HUDEP-2 (cell line): ENCODE measurements at regions not wholly inside any gene's neighbourhood (a gene's known extent, or its start where the extent isn't known, plus 50 kb on each side); places are given as distances from the start of the nearest gene placed in this dataset.

Experiments used
- DNase-seq, 76 experiments: peaks; one replicate each; lab custom pipeline; 2025; ENCODE audit not compliant: unreplicated experiment in 76 of 76; lab: John Stamatoyannopoulos, UW

DNA sequence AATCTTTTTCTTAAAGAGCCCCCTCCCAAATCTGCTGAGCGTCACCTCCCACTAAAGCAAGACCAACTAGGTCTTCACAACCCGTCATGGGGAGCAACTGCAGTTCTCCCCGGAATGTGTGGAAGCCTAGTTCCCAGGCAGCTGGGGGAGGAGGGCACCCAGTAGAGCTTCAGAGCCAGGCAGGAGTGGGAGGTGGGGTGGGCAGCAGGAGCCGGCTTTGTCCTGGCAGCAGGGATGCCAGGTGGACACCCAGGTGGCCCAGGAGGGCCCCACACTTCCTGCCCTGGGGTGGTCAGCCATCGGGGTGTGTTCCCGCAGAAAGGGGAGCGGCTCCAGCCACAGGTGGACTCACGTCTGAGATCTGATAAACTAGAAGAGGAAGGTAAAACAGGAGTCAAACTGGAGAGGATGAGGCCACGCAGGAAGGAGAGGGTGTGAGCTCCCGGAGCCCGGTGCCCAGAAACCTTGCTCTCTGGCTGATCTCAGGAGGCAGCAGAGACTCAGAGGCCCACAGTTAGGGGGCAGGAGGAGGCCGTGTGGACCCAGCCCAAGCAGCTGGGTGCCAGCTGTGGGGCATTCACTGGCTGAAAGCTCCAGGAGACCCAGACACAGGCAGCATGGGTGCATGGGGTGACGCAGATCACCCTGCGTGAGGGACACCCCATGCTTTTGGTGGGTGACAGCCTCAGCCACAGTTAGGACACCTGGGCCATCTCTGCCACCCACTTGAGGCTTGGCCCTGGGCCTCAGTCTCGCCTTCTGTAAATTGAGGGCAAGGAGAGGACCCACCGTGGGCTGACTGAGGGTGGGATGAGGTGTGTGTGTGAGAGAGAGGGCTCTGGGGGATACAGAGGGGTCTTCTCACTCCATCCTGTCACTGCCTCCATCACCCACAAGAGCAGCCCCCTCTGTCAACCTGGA is 260.8 kb upstream of the TNRC6C start:
- no peak for DNase-seq

DNA sequence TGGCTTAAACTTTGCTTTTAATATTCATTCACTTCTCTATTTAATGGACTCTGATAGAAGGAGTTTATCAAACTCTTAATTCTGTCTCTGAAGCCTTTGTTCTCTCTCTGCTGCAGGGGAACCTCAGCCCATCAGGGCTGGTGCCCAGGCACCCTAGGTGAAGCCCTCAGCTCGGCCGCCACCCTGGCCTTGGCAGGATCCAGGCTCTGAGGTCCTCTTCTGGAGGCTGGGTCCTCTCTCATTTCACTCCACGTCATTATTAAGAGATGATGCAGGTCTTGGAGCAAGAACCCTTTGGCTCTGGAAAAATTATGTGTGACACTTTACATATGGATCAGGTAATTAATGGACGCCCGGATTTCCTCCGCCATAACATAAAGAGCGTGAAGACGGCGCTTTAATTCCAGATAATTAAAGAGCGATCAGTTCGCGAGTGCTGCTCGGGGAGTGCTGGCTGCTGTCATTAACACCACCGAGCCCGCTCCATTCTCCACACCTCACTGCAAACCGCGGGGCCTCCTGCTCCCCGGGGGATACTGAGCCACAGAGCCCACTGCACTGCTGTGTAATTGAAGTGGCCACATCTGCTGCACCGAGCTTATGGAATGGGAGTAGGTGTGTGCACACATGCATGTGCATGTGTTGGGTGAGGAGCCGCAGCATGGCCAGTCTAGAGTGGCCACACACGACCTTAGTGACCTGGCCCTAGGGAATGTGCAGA is 259.4 kb upstream of the TNRC6C start:
- no peak for DNase-seq

DNA sequence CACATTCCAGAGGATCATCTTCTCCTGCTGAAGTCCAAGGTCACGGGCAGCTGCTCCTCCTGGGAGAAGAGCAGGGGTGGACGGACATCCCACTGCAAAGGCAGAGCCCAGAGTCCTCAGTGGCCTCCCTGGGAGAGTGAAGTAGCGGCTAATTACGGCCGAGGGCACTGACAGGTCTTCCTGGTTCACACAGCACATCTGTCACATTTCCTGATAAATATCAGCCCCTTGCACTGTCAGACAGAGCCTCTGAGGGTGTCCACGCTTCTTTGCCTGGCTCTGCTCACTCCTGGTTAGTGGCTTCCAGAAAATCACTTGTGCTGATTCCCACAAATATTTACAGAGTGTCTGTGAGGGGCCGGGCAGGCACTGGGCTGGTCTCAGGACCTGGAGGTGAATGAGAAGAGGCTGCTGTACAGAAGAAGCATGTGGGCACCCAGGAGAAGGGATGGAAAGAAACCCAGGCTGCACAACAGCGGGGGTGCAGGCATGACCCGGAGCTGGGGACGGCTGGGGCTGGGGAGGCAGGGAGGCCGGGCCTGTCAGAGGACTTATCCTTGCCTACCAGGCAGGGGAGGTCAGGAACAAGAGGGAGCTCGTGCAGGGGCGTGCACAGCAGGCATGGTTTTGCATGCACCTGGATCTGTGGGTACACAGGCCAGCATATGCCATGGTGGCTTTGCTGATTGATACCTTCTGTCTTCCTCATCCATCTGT is 258.2 kb upstream of the TNRC6C start:
- no peak for DNase-seq

DNA sequence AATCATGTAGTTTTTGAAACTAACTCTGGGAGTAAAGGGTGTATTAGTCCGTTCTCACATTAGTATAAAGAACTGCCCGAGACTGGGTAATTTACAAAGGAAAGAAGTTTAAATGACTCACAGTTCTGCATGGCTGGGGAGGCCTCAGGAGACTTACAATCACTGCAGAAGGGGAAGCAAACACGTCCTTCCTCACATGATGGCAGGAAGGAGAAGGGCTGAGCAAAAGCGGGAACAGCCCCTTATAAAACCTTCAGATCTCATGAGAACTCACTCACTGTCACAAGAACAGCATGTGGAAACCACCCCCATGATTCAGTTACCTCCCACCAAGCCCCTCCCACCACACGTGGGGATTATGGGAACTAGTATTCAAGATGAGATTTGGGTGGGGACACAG is 256.5 kb upstream of the TNRC6C start:
- DNase-seq, result no peak

- DNase-seq, result no peak
Measured at GRCh38 chr17:77704048-77704815, 254.3 kb upstream of the TNRC6C start.

DNA sequence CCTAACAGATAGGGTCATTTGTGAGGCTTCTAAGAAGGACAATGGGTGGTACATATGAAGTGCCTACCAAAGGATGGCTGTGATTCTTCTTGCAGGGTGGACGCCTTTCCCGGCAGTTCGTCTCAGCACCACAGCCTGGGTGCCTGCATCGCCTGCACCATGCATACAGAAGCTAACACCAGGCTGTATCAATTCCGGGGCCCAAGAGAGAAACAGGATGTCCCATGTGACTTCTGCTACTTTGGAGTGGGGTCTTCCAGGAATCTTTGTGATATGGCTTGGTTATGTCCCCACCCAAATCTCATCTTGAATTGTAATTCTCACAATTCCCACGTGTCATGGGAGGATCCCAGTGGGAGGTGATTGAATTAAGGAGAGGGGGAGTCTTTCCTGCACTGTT is 251.6 kb upstream of the TNRC6C start:
- no peak for DNase-seq

- no peak for DNase-seq
Measured at GRCh38 chr17:77707546-77707945, 251.0 kb upstream of the TNRC6C start.

- DNase-seq, result no peak
Measured at GRCh38 chr17:77708049-77708448, 250.5 kb upstream of the TNRC6C start.

GRCh38 chr17:77708936-77709335 is 249.6 kb upstream of the TNRC6C start:
- DNase-seq, result no peak

- no peak for DNase-seq
Measured at GRCh38 chr17:77709594-77709993, 248.9 kb upstream of the TNRC6C start.

GRCh38 chr17:77712578-77712977 is 245.9 kb upstream of the TNRC6C start:
- DNase-seq, result no peak

DNA sequence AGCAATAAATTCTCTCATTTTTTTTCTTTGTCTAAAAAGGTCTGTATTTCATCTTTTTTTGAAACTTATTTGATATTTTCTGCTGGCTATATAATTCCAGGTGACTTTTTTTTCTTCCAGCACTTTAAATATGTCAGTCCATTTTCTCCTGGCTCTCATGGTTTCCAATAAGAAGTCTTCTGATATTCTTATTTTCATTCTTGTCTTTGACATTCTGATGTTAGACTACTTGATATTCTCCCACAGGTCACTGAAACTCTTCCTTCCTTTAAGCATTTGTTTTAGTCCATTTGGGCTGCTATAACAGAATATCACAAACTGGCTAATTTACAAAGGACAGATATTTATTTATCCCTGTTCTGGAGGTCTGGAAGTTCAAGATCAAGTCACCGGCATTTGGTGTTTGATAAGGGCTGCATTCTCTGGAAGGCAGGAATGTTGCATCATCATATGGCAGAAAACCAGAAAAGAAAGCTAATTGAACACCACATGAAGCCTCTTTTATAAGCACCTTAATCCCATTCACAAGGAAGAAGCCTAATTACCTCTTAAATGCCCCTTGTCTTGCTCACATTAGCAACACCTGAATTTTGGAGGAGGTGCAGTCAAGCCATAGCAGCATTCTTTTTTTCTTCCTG is 242.1 kb upstream of the TNRC6C start:
- no peak for DNase-seq

- DNase-seq, result no peak
Measured at GRCh38 chr17:77717941-77718668, 240.4 kb upstream of the TNRC6C start.

DNA sequence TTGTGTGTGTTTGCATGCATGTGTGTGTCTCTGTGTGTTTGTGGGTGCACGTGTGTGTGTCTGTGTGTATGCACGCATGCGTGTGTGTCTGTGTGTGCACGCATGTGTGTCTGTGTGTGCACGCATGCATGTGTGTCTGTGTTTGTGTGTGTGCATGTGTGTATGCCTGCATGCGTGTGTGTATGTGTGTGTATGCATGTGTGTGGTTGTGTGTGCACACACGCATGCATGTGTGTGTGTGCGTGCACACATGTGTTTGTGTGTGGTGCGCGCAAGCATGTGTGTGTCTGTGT is 239.9 kb upstream of the TNRC6C start:
- no peak for DNase-seq

GRCh38 chr17:77719806-77720205 is 238.7 kb upstream of the TNRC6C start:
- DNase-seq, result no peak

- DNase-seq, result no peak
Measured at GRCh38 chr17:77720946-77721845, 237.3 kb upstream of the TNRC6C start.

DNA sequence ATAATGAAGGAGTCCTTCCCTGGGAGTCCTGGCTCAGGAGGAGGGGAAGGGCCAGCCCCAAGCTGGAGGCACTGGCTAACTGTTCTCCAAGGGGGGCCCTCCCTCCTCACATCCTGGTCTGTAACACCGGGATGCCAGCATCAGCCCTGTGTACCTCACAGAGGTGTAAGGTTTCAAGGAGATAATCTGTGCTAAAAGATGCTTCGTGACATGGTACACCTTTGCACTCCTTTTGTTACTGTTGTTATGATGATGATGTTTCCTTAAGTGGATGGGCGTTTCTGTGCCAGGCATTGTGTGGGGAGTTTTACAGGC is 236.7 kb upstream of the TNRC6C start:
- DNase-seq, result no peak

DNA sequence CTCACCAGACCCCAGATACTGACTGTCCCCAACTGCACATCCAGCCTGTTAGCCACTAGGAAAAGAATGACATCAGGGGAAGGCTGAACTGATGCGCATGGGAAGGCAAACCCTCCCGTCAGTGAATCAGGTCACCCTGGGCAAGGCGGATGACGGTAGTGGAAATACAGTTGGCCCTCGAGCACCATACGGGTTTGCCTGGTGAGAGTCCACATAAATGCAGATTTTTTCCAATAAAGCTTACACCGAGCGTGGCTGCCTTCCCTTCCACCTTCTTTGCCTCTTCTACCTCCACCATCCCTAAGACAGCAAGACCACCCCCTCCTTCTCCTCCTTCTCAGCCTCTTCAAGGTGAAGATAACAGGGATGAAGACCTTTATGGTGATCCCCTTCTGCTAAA is 236.1 kb upstream of the TNRC6C start:
- DNase-seq, result no peak
